ENCODE measurements at regions not wholly inside any gene's neighbourhood (a gene's known extent, or its start where the extent isn't known, plus 50 kb on each side); places are given as distances from the start of the nearest gene placed in this dataset.
"Not testable (repeated sequence)": the region's sequence is repeated elsewhere in the genome, so short reads cannot be mapped to it uniquely, and the experiment has no call there.

DNA sequence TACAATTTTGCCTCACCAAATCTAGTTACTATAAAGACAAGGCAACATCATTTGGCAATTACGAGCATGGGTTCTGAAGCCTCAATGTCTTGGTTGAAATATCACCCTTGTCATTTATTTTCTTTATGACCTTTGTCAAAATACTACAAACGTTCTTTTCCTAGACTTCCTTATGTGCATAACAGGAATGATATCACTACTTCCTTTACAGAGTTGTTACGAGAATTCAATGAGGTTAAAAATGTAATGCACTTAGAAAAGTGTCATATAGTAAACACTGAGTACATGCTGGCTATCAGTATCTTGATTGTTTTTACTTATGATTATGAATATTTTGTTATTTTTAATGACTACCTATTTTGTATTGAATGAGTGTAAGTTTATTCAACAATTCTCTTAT is 640.9 kb upstream of the CCNG1 start:
- in situ Hi-C loops (cut with HindIII; ENCODE audit: low sequenced_read_pairs) = no loop called here
- DNase-seq (ENCODE audit: low read depth) = no peak
- TF ChIP-seq, protein P1, sequence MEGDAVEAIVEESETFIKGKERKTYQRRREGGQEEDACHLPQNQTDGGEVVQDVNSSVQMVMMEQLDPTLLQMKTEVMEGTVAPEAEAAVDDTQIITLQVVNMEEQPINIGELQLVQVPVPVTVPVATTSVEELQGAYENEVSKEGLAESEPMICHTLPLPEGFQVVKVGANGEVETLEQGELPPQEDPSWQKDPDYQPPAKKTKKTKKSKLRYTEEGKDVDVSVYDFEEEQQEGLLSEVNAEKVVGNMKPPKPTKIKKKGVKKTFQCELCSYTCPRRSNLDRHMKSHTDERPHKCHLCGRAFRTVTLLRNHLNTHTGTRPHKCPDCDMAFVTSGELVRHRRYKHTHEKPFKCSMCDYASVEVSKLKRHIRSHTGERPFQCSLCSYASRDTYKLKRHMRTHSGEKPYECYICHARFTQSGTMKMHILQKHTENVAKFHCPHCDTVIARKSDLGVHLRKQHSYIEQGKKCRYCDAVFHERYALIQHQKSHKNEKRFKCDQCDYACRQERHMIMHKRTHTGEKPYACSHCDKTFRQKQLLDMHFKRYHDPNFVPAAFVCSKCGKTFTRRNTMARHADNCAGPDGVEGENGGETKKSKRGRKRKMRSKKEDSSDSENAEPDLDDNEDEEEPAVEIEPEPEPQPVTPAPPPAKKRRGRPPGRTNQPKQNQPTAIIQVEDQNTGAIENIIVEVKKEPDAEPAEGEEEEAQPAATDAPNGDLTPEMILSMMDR (IDR thresholded peaks at IDR 0.05; ENCODE audit: low read depth, low read length, missing control alignments) = no peak

DNA sequence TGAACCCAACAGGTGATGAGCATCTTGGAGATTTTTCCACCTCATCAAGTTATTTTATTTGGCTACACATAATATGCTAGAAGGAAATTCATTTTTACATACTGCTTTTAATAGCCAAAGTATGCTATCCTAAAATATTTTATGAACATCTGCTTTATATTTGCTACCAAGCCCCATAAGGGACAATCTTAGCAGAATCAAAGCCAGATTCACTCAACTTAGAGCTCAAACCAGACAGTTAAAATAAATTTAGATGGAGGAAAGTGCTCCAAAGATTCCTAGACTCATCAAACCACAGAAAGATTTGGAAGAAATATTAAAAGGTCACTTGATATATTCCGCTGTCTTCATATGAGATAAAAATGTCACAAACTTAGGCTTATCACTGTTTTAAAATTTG is 637.1 kb upstream of the CCNG1 start:
- no peak overlapping the region for H3K4me3 ChIP-seq (ENCODE audit: low read depth, low read length)
- no peak for DNase-seq (ENCODE audit: low read depth)
- in situ Hi-C loops (cut with HindIII; ENCODE audit: low sequenced_read_pairs) = no loop called here
- TF ChIP-seq, protein P1 (IDR thresholded peaks at IDR 0.05; ENCODE audit: low read depth, low read length, missing control alignments) = no peak

More for the DNA sequence above, 640.9 kb upstream of the CCNG1 start:
- no peak overlapping the region for H3K4me3 ChIP-seq (ENCODE audit: low read depth, low read length)

DNA sequence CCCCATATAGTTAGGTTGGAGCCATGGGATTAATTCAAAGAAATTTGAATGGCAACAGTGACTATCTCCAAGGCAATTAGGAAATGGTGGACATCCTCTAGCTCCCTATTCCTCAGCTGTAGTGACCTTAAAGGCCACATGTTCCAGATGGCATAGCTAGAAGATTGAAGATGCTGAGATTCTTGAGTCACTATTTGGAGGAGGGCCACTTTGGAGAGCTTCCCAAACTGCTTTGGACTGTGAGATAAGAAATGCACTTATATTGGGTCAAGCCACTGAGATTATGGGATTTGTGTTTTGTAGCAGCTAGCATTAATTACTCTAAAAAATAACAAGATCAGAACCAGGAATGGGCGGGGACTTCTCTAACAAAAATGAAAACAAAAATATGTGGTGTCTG is 636.2 kb upstream of the CCNG1 start:
- in situ Hi-C loops (cut with HindIII; ENCODE audit: low sequenced_read_pairs) = no loop called here
- DNase-seq (ENCODE audit: low read depth) = no peak
- H3K4me3 ChIP-seq (ENCODE audit: low read depth, low read length) = no peak overlapping the region
- TF ChIP-seq, protein P1 (IDR thresholded peaks at IDR 0.05; ENCODE audit: low read depth, low read length, missing control alignments) = no peak

DNA sequence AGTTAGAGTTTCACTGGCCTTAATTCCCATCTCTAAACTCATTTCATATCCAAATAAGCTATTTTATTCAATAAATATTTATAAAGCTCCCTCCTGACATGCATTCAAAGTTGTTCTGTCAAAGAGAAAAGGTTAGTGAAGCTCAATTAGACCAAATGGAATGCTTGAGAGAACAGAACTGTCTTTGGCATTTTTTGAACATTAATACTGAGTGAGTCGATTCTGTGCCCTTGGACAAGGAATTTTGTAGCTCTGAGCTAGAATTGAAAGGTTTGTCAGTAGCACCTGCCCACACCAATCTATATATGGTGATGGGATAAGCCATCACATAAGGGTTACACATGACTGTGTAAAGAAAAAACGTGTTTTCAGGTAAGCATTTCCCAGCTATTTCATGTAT is 631.2 kb upstream of the CCNG1 start:
- in situ Hi-C loops (cut with HindIII; ENCODE audit: low sequenced_read_pairs) = no loop called here
- no peak for DNase-seq (ENCODE audit: low read depth)
- H3K4me3 ChIP-seq (ENCODE audit: low read depth, low read length) = no peak overlapping the region
- TF ChIP-seq, protein P1 (IDR thresholded peaks at IDR 0.05; ENCODE audit: low read depth, low read length, missing control alignments) = no peak

DNA sequence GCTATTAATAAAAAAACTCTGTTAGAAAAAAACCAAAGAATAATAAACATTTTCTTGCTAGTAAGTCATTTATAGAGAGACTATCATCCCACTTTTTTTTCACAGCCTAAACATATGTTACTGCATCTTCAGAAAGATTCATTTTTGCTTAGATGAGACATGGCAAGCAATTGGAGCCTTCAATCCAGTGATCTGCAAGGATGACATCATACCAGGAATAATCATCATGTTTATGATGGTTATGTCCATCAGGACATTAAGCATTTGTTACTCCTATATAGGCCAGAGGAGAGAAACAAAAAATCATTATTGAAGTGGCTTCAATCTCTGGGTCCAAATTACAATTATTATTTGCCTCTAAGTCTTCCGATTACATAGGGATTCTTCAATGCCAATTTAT is 626.3 kb upstream of the CCNG1 start:
- no peak overlapping the region for H3K4me3 ChIP-seq (ENCODE audit: low read depth, low read length)
- in situ Hi-C loops (cut with HindIII; ENCODE audit: low sequenced_read_pairs) = no loop called here
- no peak for DNase-seq (ENCODE audit: low read depth)
- TF ChIP-seq, protein P1 (IDR thresholded peaks at IDR 0.05; ENCODE audit: low read depth, low read length, missing control alignments) = no peak

DNA sequence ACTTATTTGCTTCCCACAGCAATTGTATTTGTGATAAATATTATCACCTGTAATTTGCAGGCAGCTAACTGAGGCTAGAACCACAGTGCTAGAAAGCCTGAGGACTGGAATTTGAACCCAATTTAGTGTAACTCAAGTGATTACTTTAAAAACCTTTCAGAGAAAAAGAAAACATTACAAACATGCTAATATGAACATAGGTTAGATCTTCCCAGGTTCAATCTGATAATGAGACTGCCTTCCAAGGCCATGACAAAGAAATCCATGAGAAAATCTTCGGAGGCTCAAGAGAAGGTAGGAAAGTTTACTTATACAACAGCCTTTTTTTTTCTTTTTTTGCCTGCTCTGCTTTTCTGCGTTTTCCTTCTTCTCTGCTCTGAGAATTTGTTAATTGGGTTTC is 620.6 kb upstream of the CCNG1 start:
- in situ Hi-C loops (cut with HindIII; ENCODE audit: low sequenced_read_pairs) = no loop called here
- TF ChIP-seq, protein P1 (IDR thresholded peaks at IDR 0.05; ENCODE audit: low read depth, low read length, missing control alignments) = no peak
- no peak overlapping the region for H3K4me3 ChIP-seq (ENCODE audit: low read depth, low read length)
- DNase-seq (ENCODE audit: low read depth) = no peak

DNA sequence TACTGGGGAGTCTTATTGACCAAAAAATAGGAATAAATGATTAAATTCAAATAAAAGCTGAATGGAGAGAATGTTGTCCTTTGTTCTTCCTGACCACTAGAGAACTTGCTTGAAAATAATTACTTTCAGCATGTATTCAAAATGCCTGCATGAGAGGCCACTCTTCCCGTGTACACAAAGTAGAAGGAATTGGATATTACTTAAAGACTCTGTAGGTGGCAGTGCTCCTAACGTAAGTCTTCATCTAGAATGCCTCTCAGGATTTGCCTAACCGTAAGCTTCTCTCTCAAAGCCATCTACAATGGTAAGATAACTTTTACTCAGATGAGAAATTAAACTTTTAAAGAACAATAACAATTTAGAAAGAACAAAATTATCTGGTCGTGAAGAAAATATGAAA is 620.0 kb upstream of the CCNG1 start:
- H3K4me3 ChIP-seq (ENCODE audit: low read depth, low read length) = no peak overlapping the region
- in situ Hi-C loops (cut with HindIII; ENCODE audit: low sequenced_read_pairs) = no loop called here
- no peak for DNase-seq (ENCODE audit: low read depth)
- TF ChIP-seq, protein P1 (IDR thresholded peaks at IDR 0.05; ENCODE audit: low read depth, low read length, missing control alignments) = no peak

DNA sequence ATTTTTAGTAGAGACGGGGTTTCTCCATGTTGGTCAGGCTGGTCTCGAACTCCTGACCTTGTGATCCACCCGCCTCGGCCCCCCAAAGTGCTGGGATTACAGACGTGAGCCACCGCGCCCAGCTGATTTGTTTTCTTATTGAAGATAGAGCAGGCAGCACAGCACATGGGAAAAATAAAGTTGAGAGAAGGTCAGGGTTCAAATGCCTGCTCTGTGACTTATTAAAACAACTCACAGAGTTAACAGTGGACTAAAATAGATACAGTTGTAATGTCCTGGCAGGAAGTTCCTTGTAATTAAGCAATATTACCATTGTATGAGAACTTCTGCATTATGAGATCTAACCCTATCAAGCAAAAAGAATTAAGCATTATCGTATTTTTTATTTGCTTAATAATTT is 615.7 kb upstream of the CCNG1 start:
- H3K4me3 ChIP-seq (ENCODE audit: low read depth, low read length); in situ Hi-C loops (cut with HindIII; ENCODE audit: low sequenced_read_pairs); DNase-seq (ENCODE audit: low read depth): not testable (repeated sequence)
